Omental fat pad (tissue), 3 donors: ENCODE measurements at regions not wholly inside any gene's neighbourhood (a gene's known extent, or its start where the extent isn't known, plus 50 kb on each side); places are given as distances from the start of the nearest gene placed in this dataset.

Experiments
- ATAC-seq: fragments of 150-250 bp; one replicate; pipeline ENCODE4 v1.9.1; 2016; ENCODE audit warnings: mild to moderate bottlenecking, moderate library complexity; ENCODE audit not compliant: low FRiP score
- DNase-seq: peaks from one replicate; pipeline ENCODE4 v3.0.0-alpha.2; 2019; ENCODE audit warnings: low spot score
- CTCF ChIP-seq, 3 donors: fragments of 450-650 bp; IDR thresholded peaks; one replicate each; pipeline ENCODE4 v1.5.1; 2016 to 2017; ENCODE audit warnings: antibody characterized with exemption in 3 of 3, mild to moderate bottlenecking in 3 of 3, moderate library complexity in 2 of 3

- ATAC-seq = no peak
These were observed 142.5 kb upstream of the ID4 start for GRCh38 chr6:19694697-19695096.

DNA sequence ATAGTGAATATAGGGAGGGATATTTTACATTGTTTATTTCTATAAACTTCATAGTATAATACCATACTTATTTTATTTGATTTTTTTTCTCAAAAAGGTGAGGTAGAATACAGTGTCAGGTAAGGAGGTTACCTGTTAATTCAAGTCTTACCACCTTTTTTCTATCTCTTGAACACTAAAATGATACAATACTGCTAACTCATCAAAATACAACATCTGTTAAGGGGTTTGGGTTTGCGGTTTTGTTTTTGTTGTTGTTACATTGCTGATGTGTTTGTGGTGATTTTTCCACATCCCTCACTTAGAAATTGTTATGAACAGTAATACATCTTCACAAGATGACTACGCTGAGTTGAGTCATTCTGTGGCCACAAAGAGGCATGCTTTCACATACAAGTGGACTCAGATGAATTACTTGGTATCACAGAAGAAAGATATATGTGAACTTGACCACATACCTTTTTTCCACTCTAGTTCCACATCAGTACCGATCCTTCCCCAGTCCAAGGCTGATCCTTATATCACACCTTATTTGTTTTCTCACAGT is 139.4 kb upstream of the ID4 start:
- DNase-seq = no peak
- no peak for TF ChIP-seq CTCF (IDR thresholded peaks at IDR 0.05)
- no peak for ATAC-seq

More at GRCh38 chr6:19694697-19695096, 142.5 kb upstream of the ID4 start:
- DNase-seq = no peak
- TF ChIP-seq CTCF (IDR thresholded peaks at IDR 0.05) = no peak

DNA sequence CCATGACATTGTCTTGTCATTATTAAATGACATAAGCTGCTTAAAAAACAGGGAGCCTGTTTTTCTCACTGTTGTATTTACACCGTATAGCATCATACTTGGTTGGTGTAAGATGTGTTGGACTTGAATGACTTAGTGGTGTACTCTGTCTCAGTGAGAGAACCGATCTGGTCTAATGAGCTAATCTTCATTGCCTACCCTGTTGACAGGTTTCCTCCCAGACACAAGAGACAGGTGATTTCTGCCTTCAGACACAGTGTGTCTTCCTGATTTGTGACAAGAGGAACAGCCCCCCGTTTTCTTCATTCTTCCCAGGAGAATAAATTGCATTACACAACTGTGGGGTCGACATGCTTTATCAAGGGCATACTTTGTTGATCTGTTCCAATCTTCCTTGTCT is 137.2 kb upstream of the ID4 start:
- ATAC-seq (no peak), DNase-seq (no peak)
- no peak for TF ChIP-seq CTCF (IDR thresholded peaks at IDR 0.05)

DNA sequence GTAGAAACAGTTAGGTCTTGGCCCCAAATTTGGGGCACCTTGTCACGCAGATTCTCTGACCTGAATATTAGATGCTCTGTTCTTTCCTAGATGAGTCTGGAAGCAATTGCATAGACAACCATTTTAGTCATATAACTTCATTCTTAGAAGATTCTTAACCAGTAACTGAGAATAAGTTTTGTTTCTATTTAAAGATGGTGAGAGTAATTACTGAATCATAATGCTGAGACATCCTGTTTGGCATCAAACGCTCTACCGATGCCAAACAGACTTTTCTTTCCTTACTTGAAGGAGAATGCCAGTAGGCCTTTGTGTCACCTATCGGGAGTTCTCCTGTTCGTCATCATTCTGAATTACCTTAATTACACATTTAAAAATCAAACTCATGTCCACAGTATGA is 131.6 kb upstream of the ID4 start:
- no peak for TF ChIP-seq CTCF (IDR thresholded peaks at IDR 0.05)
- ATAC-seq (no peak), DNase-seq (no peak)

DNA sequence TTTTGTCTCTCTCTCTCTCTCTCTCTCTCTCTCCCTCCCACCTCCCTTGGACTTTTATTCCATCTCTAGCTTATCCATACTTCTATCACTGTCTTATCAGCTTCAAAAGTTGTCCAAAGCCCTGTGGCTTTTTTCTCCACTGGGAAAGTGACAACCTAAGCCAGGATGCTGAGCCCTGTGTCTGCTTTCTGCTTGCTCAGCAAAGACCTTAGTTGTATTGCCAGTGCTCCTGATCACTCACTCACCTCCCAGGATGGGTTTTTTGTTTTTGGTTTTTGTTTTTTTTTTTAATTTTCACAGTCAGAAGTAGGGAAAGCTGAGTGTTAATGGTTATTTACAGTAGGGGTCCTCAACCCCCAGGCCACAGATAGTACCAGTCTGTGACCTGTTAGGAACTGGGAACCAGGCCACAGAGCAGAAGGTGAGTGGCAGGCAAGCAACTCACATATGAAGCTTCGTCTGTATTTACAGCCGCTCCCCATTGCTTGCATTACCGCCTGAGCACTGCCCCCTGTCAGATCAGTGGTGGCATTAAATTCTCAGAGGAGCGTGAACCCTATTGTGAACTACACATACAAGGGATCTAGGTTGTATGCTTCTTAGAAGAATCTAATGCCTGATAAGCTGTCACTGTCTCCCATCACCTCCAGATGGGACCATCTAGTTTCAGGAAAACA is 125.0 kb upstream of the ID4 start:
- no peak for TF ChIP-seq CTCF (IDR thresholded peaks at IDR 0.05)
- ATAC-seq (no peak), DNase-seq (no peak)

- no peak for TF ChIP-seq CTCF (IDR thresholded peaks at IDR 0.05)
- DNase-seq = no peak
- ATAC-seq = no peak
These were observed 124.2 kb upstream of the ID4 start for GRCh38 chr6:19712998-19713397.

- DNase-seq = no peak
- ATAC-seq = no peak
- no peak for TF ChIP-seq CTCF (IDR thresholded peaks at IDR 0.05)
These were observed 123.8 kb upstream of the ID4 start for GRCh38 chr6:19713411-19713810.
